ENCODE measurements at regions not wholly inside any gene's neighbourhood (a gene's known extent, or its start where the extent isn't known, plus 50 kb on each side); places are given as distances from the start of the nearest gene placed in this dataset.

- TF ChIP-seq CTCF (IDR thresholded peaks at IDR 0.05; ENCODE audit: low read depth, low read length, missing control alignments), result no peak
- no peak overlapping the region for H3K4me3 ChIP-seq (replicated peaks; ENCODE audit: low read depth, low read length)
- DNase-seq (ENCODE audit: extremely low read depth, low read depth), result no peak
These were observed 107.5 kb downstream of the DCLK3 start for GRCh38 chr3:36656873-36657272.

- H3K4me3 ChIP-seq (replicated peaks; ENCODE audit: low read depth, low read length), result no peak overlapping the region
- DNase-seq (ENCODE audit: extremely low read depth, low read depth), result peak; percentile 15
- TF ChIP-seq CTCF (IDR thresholded peaks at IDR 0.05; ENCODE audit: low read depth, low read length, missing control alignments), result no peak
These were observed 111.3 kb downstream of the DCLK3 start for GRCh38 chr3:36653095-36653494.

- no peak for DNase-seq (ENCODE audit: extremely low read depth, low read depth)
- no peak overlapping the region for H3K4me3 ChIP-seq (replicated peaks; ENCODE audit: low read depth, low read length)
- TF ChIP-seq CTCF (IDR thresholded peaks at IDR 0.05; ENCODE audit: low read depth, low read length, missing control alignments), result no peak
These were observed 112.2 kb downstream of the DCLK3 start for GRCh38 chr3:36652104-36652503.

- DNase-seq (ENCODE audit: extremely low read depth, low read depth), result no peak
These were observed 114.1 kb downstream of the DCLK3 start for GRCh38 chr3:36650271-36650671.

GRCh38 chr3:36649125-36649524 is 115.2 kb downstream of the DCLK3 start:
- no peak for DNase-seq (ENCODE audit: extremely low read depth, low read depth)
- TF ChIP-seq CTCF (IDR thresholded peaks at IDR 0.05; ENCODE audit: low read depth, low read length, missing control alignments), result no peak
- no peak overlapping the region for H3K4me3 ChIP-seq (replicated peaks; ENCODE audit: low read depth, low read length)

More at GRCh38 chr3:36650271-36650671, 114.1 kb downstream of the DCLK3 start:
- TF ChIP-seq CTCF (IDR thresholded peaks at IDR 0.05; ENCODE audit: low read depth, low read length, missing control alignments), result no peak
- no peak overlapping the region for H3K4me3 ChIP-seq (replicated peaks; ENCODE audit: low read depth, low read length)

- TF ChIP-seq CTCF (IDR thresholded peaks at IDR 0.05; ENCODE audit: low read depth, low read length, missing control alignments), result no peak
- peak; percentile 66 for DNase-seq (ENCODE audit: extremely low read depth, low read depth)
- no peak overlapping the region for H3K4me3 ChIP-seq (replicated peaks; ENCODE audit: low read depth, low read length)
These were observed 115.9 kb downstream of the DCLK3 start for GRCh38 chr3:36648241-36649034.

Data from HFF-Myc (cell line).